ENCODE measurements at regions not wholly inside any gene's neighbourhood (a gene's known extent, or its start where the extent isn't known, plus 50 kb on each side); places are given as distances from the start of the nearest gene placed in this dataset.

- H3K27me3 ChIP-seq, result no peaks in the 10 kb centered on the region
- no peaks in the 10 kb centered on the region for H3K9me3 ChIP-seq (ENCODE audit: low read depth)
- no peaks in the 10 kb centered on the region for H3K79me2 ChIP-seq
- H3K27ac ChIP-seq, result no peak overlapping the region
- no peaks in the 10 kb centered on the region for H4K20me1 ChIP-seq (ENCODE audit: insufficient read depth, poor library complexity, severe bottlenecking)
- WGBS (ENCODE audit: low lambda C conversion rate, missing lambda C conversion rate), result 72% methylated on average over 3 of the region's 3 CpGs
- H2AFZ ChIP-seq, result no peak overlapping the region
- DNase-seq (ENCODE audit: low spot score), result no peak
- H3K36me3 ChIP-seq (replicated peaks; ENCODE audit: insufficient read depth, low read depth), result no peaks in the 10 kb centered on the region
- no peak overlapping the region for H3K4me2 ChIP-seq
- H3K4me1 ChIP-seq (ENCODE audit: insufficient read depth), result no peaks in the 10 kb centered on the region
- no peak overlapping the region for H3K4me3 ChIP-seq
- H3K9me2 ChIP-seq (replicated peaks; ENCODE audit: insufficient read depth), result no peaks in the 10 kb centered on the region
- TF ChIP-seq CTCF (IDR thresholded peaks at IDR 0.05; ENCODE audit: poor library complexity) (no peak), EZH2 (IDR thresholded peaks at IDR 0.05; ENCODE audit: borderline replicate concordance) (no peak), EZH2phosphoT487 (IDR thresholded peaks at IDR 0.05; ENCODE audit: low read depth, severe bottlenecking, unreplicated experiment) (no peak)
Measured at GRCh38 chr9:1771094-1771789, 243.9 kb upstream of the SMARCA2 start.

GRCh38 chr9:1775230-1775629, 239.9 kb upstream of the SMARCA2 start:
- DNase-seq (ENCODE audit: low spot score), result no peak
- Histone ChIP-seq H3K27ac (no peak overlapping the region), H3K36me3 (replicated peaks; ENCODE audit: insufficient read depth, low read depth) (no peaks in the 10 kb centered on the region), H3K9me3 (ENCODE audit: low read depth) (no peaks in the 10 kb centered on the region), H2AFZ (no peak overlapping the region), H4K20me1 (ENCODE audit: insufficient read depth, poor library complexity, severe bottlenecking) (no peaks in the 10 kb centered on the region), H3K4me3 (no peak overlapping the region), H3K9me2 (replicated peaks; ENCODE audit: insufficient read depth) (no peaks in the 10 kb centered on the region), H3K27me3 (no peaks in the 10 kb centered on the region), H3K4me1 (ENCODE audit: insufficient read depth) (no peaks in the 10 kb centered on the region), H3K4me2 (no peak overlapping the region), H3K79me2 (no peaks in the 10 kb centered on the region)
- no peak for TF ChIP-seq EZH2 (IDR thresholded peaks at IDR 0.05; ENCODE audit: borderline replicate concordance)
- no peak for TF ChIP-seq CTCF (IDR thresholded peaks at IDR 0.05; ENCODE audit: poor library complexity)
- no peak for TF ChIP-seq EZH2phosphoT487 (IDR thresholded peaks at IDR 0.05; ENCODE audit: low read depth, severe bottlenecking, unreplicated experiment)

GRCh38 chr9:1776668-1777067, 238.5 kb upstream of the SMARCA2 start:
- no peak overlapping the region for H2AFZ ChIP-seq
- no peaks in the 10 kb centered on the region for H3K9me2 ChIP-seq (replicated peaks; ENCODE audit: insufficient read depth)
- TF ChIP-seq EZH2 (IDR thresholded peaks at IDR 0.05; ENCODE audit: borderline replicate concordance) (no peak), CTCF (IDR thresholded peaks at IDR 0.05; ENCODE audit: poor library complexity) (no peak)
- H3K79me2 ChIP-seq, result no peaks in the 10 kb centered on the region
- no peaks in the 10 kb centered on the region for H3K27me3 ChIP-seq
- no peaks in the 10 kb centered on the region for H3K4me1 ChIP-seq (ENCODE audit: insufficient read depth)
- 54% methylated on average over 1 of the region's 1 CpG for WGBS (ENCODE audit: low lambda C conversion rate, missing lambda C conversion rate)
- H3K4me3 ChIP-seq, result no peak overlapping the region
- no peaks in the 10 kb centered on the region for H4K20me1 ChIP-seq (ENCODE audit: insufficient read depth, poor library complexity, severe bottlenecking)
- no peak overlapping the region for H3K4me2 ChIP-seq
- DNase-seq (ENCODE audit: low spot score), result no peak
- no peaks in the 10 kb centered on the region for H3K9me3 ChIP-seq (ENCODE audit: low read depth)
- H3K27ac ChIP-seq, result no peak overlapping the region
- no peaks in the 10 kb centered on the region for H3K36me3 ChIP-seq (replicated peaks; ENCODE audit: insufficient read depth, low read depth)

GRCh38 chr9:1791191-1791590, 224.0 kb upstream of the SMARCA2 start:
- H3K9me2 ChIP-seq (replicated peaks; ENCODE audit: insufficient read depth), result no peaks in the 10 kb centered on the region
- no peaks in the 10 kb centered on the region for H4K20me1 ChIP-seq (ENCODE audit: insufficient read depth, poor library complexity, severe bottlenecking)
- H3K79me2 ChIP-seq, result no peaks in the 10 kb centered on the region
- DNase-seq (ENCODE audit: low spot score), result no peak
- 89% methylated on average over 6 of the region's 6 CpGs for WGBS (ENCODE audit: low lambda C conversion rate, missing lambda C conversion rate)
- H3K4me1 ChIP-seq (ENCODE audit: insufficient read depth), result no peaks in the 10 kb centered on the region
- H3K4me2 ChIP-seq, result no peak overlapping the region
- H3K36me3 ChIP-seq (replicated peaks; ENCODE audit: insufficient read depth, low read depth), result no peaks in the 10 kb centered on the region
- no peak overlapping the region for H3K27ac ChIP-seq
- no peaks in the 10 kb centered on the region for H3K9me3 ChIP-seq (ENCODE audit: low read depth)
- H3K4me3 ChIP-seq, result no peak overlapping the region
- no peaks in the 10 kb centered on the region for H3K27me3 ChIP-seq
- H2AFZ ChIP-seq, result no peak overlapping the region
- TF ChIP-seq CTCF (IDR thresholded peaks at IDR 0.05; ENCODE audit: poor library complexity) (no peak), EZH2 (IDR thresholded peaks at IDR 0.05; ENCODE audit: borderline replicate concordance) (no peak), EZH2phosphoT487 (IDR thresholded peaks at IDR 0.05; ENCODE audit: low read depth, severe bottlenecking, unreplicated experiment) (no peak)

Measured in hepatocyte (in vitro differentiated cells).